ENCODE measurements at regions not wholly inside any gene's neighbourhood (a gene's known extent, or its start where the extent isn't known, plus 50 kb on each side); places are given as distances from the start of the nearest gene placed in this dataset.

- Histone ChIP-seq H3K27ac (no peak overlapping the region), H3K9ac (ENCODE audit: insufficient read length) (no peak overlapping the region), H3K36me3 (ENCODE audit: insufficient read depth, low read length) (no peaks in the 10 kb centered on the region), H3K4me3 (0 out of 2 replicates have a peak overlapping the region, but pooled peaks have one; percentile 3), H3K9me3 (ENCODE audit: low read depth, low read length) (no peaks in the 10 kb centered on the region)
- peak; percentile 12 for DNase-seq (ENCODE audit: low read depth, low spot score)
- TF ChIP-seq FOXP2 (optimal IDR thresholded peaks at IDR 0.05; ENCODE audit: control extremely low read depth, extremely low read length, insufficient read depth) (no peak), EZH2 (IDR thresholded peaks at IDR 0.05) (no peak), POLR2AphosphoS5 (IDR thresholded peaks at IDR 0.05; ENCODE audit: borderline replicate concordance, low read depth, low read length) (no peak)
Observed at GRCh38 chr3:146883288-146883687, 278.1 kb upstream of the PLSCR5 start.

- no peaks in the 10 kb centered on the region for H3K9me3 ChIP-seq (ENCODE audit: low read depth, low read length)
- no peak overlapping the region for H3K4me3 ChIP-seq
- TF ChIP-seq EZH2 (IDR thresholded peaks at IDR 0.05), result no peak
- TF ChIP-seq POLR2AphosphoS5 (IDR thresholded peaks at IDR 0.05; ENCODE audit: borderline replicate concordance, low read depth, low read length), result no peak
- TF ChIP-seq FOXP2 (optimal IDR thresholded peaks at IDR 0.05; ENCODE audit: control extremely low read depth, extremely low read length, insufficient read depth), result no peak
- DNase-seq (ENCODE audit: low read depth, low spot score), result no peak
- no peak overlapping the region for H3K27ac ChIP-seq
- H3K9ac ChIP-seq (ENCODE audit: insufficient read length), result no peak overlapping the region
- H3K36me3 ChIP-seq (ENCODE audit: insufficient read depth, low read length), result no peaks in the 10 kb centered on the region
Observed at GRCh38 chr3:146881966-146882760, 277.0 kb upstream of the PLSCR5 start.

GRCh38 chr3:146881356-146881755 is 276.2 kb upstream of the PLSCR5 start:
- H3K27ac ChIP-seq, result no peak overlapping the region
- H3K4me3 ChIP-seq, result no peak overlapping the region
- H3K9ac ChIP-seq (ENCODE audit: insufficient read length), result no peak overlapping the region
- TF ChIP-seq POLR2AphosphoS5 (IDR thresholded peaks at IDR 0.05; ENCODE audit: borderline replicate concordance, low read depth, low read length) (no peak), FOXP2 (optimal IDR thresholded peaks at IDR 0.05; ENCODE audit: control extremely low read depth, extremely low read length, insufficient read depth) (no peak)
- no peak for DNase-seq (ENCODE audit: low read depth, low spot score)
- no peaks in the 10 kb centered on the region for H3K36me3 ChIP-seq (ENCODE audit: insufficient read depth, low read length)
- H3K9me3 ChIP-seq (ENCODE audit: low read depth, low read length), result no peaks in the 10 kb centered on the region

GRCh38 chr3:146873748-146874147 is 268.6 kb upstream of the PLSCR5 start:
- no peak for DNase-seq (ENCODE audit: low read depth, low spot score)
- H3K4me3 ChIP-seq, result no peak overlapping the region
- H3K9me3 ChIP-seq (ENCODE audit: low read depth, low read length), result no peaks in the 10 kb centered on the region
- H3K36me3 ChIP-seq (ENCODE audit: insufficient read depth, low read length), result no peaks in the 10 kb centered on the region
- no peak overlapping the region for H3K9ac ChIP-seq (ENCODE audit: insufficient read length)
- no peak overlapping the region for H3K27ac ChIP-seq
- no peak for TF ChIP-seq POLR2AphosphoS5 (IDR thresholded peaks at IDR 0.05; ENCODE audit: borderline replicate concordance, low read depth, low read length)
- no peak for TF ChIP-seq FOXP2 (optimal IDR thresholded peaks at IDR 0.05; ENCODE audit: control extremely low read depth, extremely low read length, insufficient read depth)
- no peak for TF ChIP-seq EZH2 (IDR thresholded peaks at IDR 0.05)

GRCh38 chr3:146865175-146865755 is 260.1 kb upstream of the PLSCR5 start:
- no peak overlapping the region for H3K27ac ChIP-seq
- 0 out of 2 replicates have a peak overlapping the region, but pooled peaks have one; percentile 4 for H3K4me3 ChIP-seq
- no peak for TF ChIP-seq EZH2 (IDR thresholded peaks at IDR 0.05)
- H3K9me3 ChIP-seq (ENCODE audit: low read depth, low read length), result no peaks in the 10 kb centered on the region
- no peak for DNase-seq (ENCODE audit: low read depth, low spot score)
- H3K9ac ChIP-seq (ENCODE audit: insufficient read length), result no peak overlapping the region
- no peaks in the 10 kb centered on the region for H3K36me3 ChIP-seq (ENCODE audit: insufficient read depth, low read length)

- no peak for TF ChIP-seq FOXP2 (optimal IDR thresholded peaks at IDR 0.05; ENCODE audit: control extremely low read depth, extremely low read length, insufficient read depth)
- TF ChIP-seq POLR2AphosphoS5 (IDR thresholded peaks at IDR 0.05; ENCODE audit: borderline replicate concordance, low read depth, low read length), result no peak
- no peak for TF ChIP-seq EZH2 (IDR thresholded peaks at IDR 0.05)
- H3K9ac ChIP-seq (ENCODE audit: insufficient read length), result no peak overlapping the region
- no peak for DNase-seq (ENCODE audit: low read depth, low spot score)
- H3K9me3 ChIP-seq (ENCODE audit: low read depth, low read length), result no peaks in the 10 kb centered on the region
- H3K4me3 ChIP-seq, result no peak overlapping the region
- H3K27ac ChIP-seq, result no peak overlapping the region
- H3K36me3 ChIP-seq (ENCODE audit: insufficient read depth, low read length), result no peaks in the 10 kb centered on the region
Observed at GRCh38 chr3:146861262-146861661, 256.1 kb upstream of the PLSCR5 start.

DNA sequence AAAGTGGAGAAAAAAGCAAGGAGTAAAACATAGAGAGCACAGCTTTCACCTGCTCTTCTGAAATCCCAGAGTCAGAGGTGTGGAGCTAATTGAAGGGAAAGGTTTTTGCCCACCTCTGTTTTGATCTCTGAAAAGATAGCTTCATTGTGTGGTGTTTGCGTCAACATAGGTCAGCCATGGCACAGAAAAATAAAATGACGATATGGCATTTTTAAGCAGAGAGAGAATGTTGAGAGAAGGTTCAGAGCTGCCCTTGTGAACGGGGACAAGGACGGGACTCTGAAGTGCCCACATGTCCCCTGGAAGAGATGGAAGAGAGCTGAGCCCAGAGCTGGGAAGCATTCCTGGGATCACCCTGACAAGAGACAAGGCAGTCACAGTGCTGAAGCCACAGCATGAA is 249.4 kb upstream of the PLSCR5 start:
- Histone ChIP-seq H3K27ac (no peak overlapping the region), H3K36me3 (ENCODE audit: insufficient read depth, low read length) (no peaks in the 10 kb centered on the region), H3K9me3 (ENCODE audit: low read depth, low read length) (no peaks in the 10 kb centered on the region), H3K4me3 (no peak overlapping the region), H3K9ac (ENCODE audit: insufficient read length) (no peak overlapping the region)
- TF ChIP-seq POLR2AphosphoS5 (IDR thresholded peaks at IDR 0.05; ENCODE audit: borderline replicate concordance, low read depth, low read length) (no peak), EZH2 (IDR thresholded peaks at IDR 0.05) (no peak), FOXP2 (optimal IDR thresholded peaks at IDR 0.05; ENCODE audit: control extremely low read depth, extremely low read length, insufficient read depth) (no peak)
- no peak for DNase-seq (ENCODE audit: low read depth, low spot score)

- TF ChIP-seq POLR2AphosphoS5 (IDR thresholded peaks at IDR 0.05; ENCODE audit: borderline replicate concordance, low read depth, low read length) (no peak), FOXP2 (optimal IDR thresholded peaks at IDR 0.05; ENCODE audit: control extremely low read depth, extremely low read length, insufficient read depth) (no peak), EZH2 (IDR thresholded peaks at IDR 0.05) (no peak)
- DNase-seq (ENCODE audit: low read depth, low spot score), result no peak
- H3K9me3 ChIP-seq (ENCODE audit: low read depth, low read length), result no peaks in the 10 kb centered on the region
- H3K4me3 ChIP-seq, result no peak overlapping the region
- H3K9ac ChIP-seq (ENCODE audit: insufficient read length), result no peak overlapping the region
- H3K27ac ChIP-seq, result no peak overlapping the region
- no peaks in the 10 kb centered on the region for H3K36me3 ChIP-seq (ENCODE audit: insufficient read depth, low read length)
Observed at GRCh38 chr3:146851665-146852064, 246.5 kb upstream of the PLSCR5 start.
